ENCODE measurements at regions not wholly inside any gene's neighbourhood (a gene's known extent, or its start where the extent isn't known, plus 50 kb on each side); places are given as distances from the start of the nearest gene placed in this dataset.

- H3K9me3 ChIP-seq = no peaks in the 10 kb centered on the region
- H3K27me3 ChIP-seq = no peaks in the 10 kb centered on the region
- H3K4me3 ChIP-seq = no peak overlapping the region
- intact Hi-C loops (cut with DNase I) = no loop called here
- no peaks in the 10 kb centered on the region for H3K36me3 ChIP-seq
- TF ChIP-seq EP300 (IDR thresholded peaks at IDR 0.05) (no peak), POLR2A (IDR thresholded peaks at IDR 0.05) (no peak)
- TF ChIP-seq, protein P1, sequence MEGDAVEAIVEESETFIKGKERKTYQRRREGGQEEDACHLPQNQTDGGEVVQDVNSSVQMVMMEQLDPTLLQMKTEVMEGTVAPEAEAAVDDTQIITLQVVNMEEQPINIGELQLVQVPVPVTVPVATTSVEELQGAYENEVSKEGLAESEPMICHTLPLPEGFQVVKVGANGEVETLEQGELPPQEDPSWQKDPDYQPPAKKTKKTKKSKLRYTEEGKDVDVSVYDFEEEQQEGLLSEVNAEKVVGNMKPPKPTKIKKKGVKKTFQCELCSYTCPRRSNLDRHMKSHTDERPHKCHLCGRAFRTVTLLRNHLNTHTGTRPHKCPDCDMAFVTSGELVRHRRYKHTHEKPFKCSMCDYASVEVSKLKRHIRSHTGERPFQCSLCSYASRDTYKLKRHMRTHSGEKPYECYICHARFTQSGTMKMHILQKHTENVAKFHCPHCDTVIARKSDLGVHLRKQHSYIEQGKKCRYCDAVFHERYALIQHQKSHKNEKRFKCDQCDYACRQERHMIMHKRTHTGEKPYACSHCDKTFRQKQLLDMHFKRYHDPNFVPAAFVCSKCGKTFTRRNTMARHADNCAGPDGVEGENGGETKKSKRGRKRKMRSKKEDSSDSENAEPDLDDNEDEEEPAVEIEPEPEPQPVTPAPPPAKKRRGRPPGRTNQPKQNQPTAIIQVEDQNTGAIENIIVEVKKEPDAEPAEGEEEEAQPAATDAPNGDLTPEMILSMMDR (IDR thresholded peaks at IDR 0.05) = no peak
- H3K4me1 ChIP-seq (ENCODE audit: insufficient read depth) = no peaks in the 10 kb centered on the region
- H3K27ac ChIP-seq = no peak overlapping the region
- WGBS, 3 donors = 86 to 95% (median 88%) methylated on average over 1 of the region's 1 CpG
- no peak for DNase-seq
Observed at GRCh38 chr5:173535166-173535975, 81.1 kb downstream of the BOD1 start.

DNA sequence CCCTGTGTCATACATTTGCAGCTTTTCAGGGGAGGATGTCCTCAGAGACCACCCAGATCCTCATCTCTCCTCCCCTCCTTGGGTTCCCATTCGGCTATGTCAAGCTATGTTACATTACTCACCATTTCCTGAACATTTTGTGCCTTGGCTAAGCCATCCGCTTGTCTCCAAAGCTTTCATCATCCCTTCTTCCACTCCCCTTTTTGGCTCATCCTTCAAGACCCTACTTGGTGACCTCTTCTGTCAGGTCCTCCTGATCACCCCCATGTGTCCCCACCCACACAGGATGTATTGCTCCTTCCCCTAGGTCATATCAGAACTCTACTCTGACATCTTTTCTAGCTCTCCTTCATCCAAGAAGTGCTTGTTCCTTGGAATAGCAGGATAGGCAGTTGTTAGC is 81.8 kb downstream of the BOD1 start:
- H3K36me3 ChIP-seq = no peaks in the 10 kb centered on the region
- intact Hi-C loops (cut with DNase I) = no loop called here
- no peaks in the 10 kb centered on the region for H3K9me3 ChIP-seq
- no peak overlapping the region for H3K4me3 ChIP-seq
- TF ChIP-seq EP300 (IDR thresholded peaks at IDR 0.05) (no peak), POLR2A (IDR thresholded peaks at IDR 0.05) (no peak)
- TF ChIP-seq, protein P1 (IDR thresholded peaks at IDR 0.05) = no peak
- no peaks in the 10 kb centered on the region for H3K27me3 ChIP-seq
- no peak for DNase-seq
- H3K4me1 ChIP-seq (ENCODE audit: insufficient read depth) = no peaks in the 10 kb centered on the region
- WGBS, 3 donors = 82 to 96% (median 89%) methylated on average over 2 of the region's 2 CpGs
- H3K27ac ChIP-seq = no peak overlapping the region

GRCh38 chr5:173534031-173534430 is 82.4 kb downstream of the BOD1 start:
- H3K27ac ChIP-seq = no peak overlapping the region

DNA sequence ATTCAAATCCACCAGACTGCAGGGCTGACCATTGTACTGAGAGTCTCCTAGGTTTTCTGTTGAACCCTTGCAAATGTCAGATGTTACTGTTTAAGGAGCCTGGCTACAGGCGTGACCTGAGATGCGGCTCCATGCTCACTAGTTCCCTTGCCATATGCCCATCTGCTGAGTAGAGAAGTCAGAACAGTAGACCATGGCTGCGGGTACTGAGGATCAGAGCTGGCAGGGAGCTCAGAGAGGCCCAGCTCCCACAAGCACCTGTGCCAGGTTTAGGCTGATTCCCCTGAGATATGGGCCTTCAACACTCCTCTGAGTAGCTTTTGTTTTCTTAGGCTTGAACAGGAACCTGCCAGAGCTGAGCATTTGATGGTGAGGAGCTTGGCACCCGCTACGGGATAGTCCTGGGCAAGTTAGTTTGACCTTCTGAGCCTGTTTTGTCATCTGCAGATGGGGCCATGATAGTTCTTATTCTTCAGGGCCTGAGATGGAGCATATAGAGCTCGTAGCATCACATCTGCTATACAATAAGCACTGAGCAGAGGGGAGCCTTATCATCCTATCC is 83.7 kb downstream of the BOD1 start:
- Histone ChIP-seq H3K4me3 (no peak overlapping the region), H3K27me3 (no peaks in the 10 kb centered on the region), H3K9me3 (no peaks in the 10 kb centered on the region), H3K27ac (no peak overlapping the region), H3K4me1 (ENCODE audit: insufficient read depth) (no peaks in the 10 kb centered on the region), H3K36me3 (no peaks in the 10 kb centered on the region)
- intact Hi-C loops (cut with DNase I) = no loop called here
- TF ChIP-seq, protein P1 (IDR thresholded peaks at IDR 0.05) = no peak
- no peak for TF ChIP-seq EP300 (IDR thresholded peaks at IDR 0.05)
- no peak for TF ChIP-seq POLR2A (IDR thresholded peaks at IDR 0.05)
- 92 to 94% (median 93%) methylated on average over 6 of the region's 6 CpGs for WGBS, 3 donors
- DNase-seq = no peak

More at GRCh38 chr5:173534031-173534430, 82.4 kb downstream of the BOD1 start:
- Histone ChIP-seq H3K4me1 (ENCODE audit: insufficient read depth) (no peaks in the 10 kb centered on the region), H3K27me3 (no peaks in the 10 kb centered on the region), H3K36me3 (no peaks in the 10 kb centered on the region), H3K9me3 (no peaks in the 10 kb centered on the region), H3K4me3 (no peak overlapping the region)
- no peak for TF ChIP-seq POLR2A (IDR thresholded peaks at IDR 0.05)
- TF ChIP-seq, protein P1 (IDR thresholded peaks at IDR 0.05) = no peak
- TF ChIP-seq EP300 (IDR thresholded peaks at IDR 0.05) = no peak
- DNase-seq = no peak
- intact Hi-C loops (cut with DNase I) = no loop called here
- 0 to 2% (median 0%) methylated on average over 1 of the region's 1 CpG for WGBS, 3 donors
